ENCODE measurements at regions not wholly inside any gene's neighbourhood (a gene's known extent, or its start where the extent isn't known, plus 50 kb on each side); places are given as distances from the start of the nearest gene placed in this dataset.
A peak's percentile ranks its signal among the peaks of the same experiment; 100 is the strongest.

- Histone ChIP-seq H3K4me3 (replicated peaks in 1 of 4; ENCODE audit: control extremely low read depth in 1 of 4, insufficient read depth in 1 of 4, low read depth in 3 of 4, low read length in 4 of 4) (no peak overlapping the region), H3K36me3 (ENCODE audit: control insufficient read depth, insufficient read depth, low read length) (no peaks in the 10 kb centered on the region), H3K9ac (ENCODE audit: insufficient read depth, low read length) (no peak overlapping the region), H3K27ac (ENCODE audit: insufficient read depth, low read length) (no peak overlapping the region), H3K9me3 (ENCODE audit: control insufficient read depth, insufficient read depth, low read depth, low read length) (no peaks in the 10 kb centered on the region), H2AFZ (ENCODE audit: low read length) (no peak overlapping the region), H3K4me1 (ENCODE audit: control insufficient read depth, extremely low read depth, insufficient read depth, low read length) (peaks cover 3% of the 10 kb centered on the region), H4K20me1 (ENCODE audit: control insufficient read depth, extremely low read depth, insufficient read depth, low read length) (no peaks in the 10 kb centered on the region), H3K4me2 (ENCODE audit: extremely low read depth, insufficient read depth, low read length) (no peak overlapping the region), H3K79me2 (ENCODE audit: control insufficient read depth, insufficient read depth, low read length) (no peaks in the 10 kb centered on the region), H3K27me3 (ENCODE audit: control insufficient read depth, insufficient read depth, low read length) (no peaks in the 10 kb centered on the region)
- peak in 1 of 2 donors; percentile 65 for DNase-seq (ENCODE audit: low read depth in 2 of 2)
- no peak for TF ChIP-seq EZH2 (IDR thresholded peaks at IDR 0.05; ENCODE audit: low read length, missing control alignments)
- TF ChIP-seq CTCF (conservative IDR thresholded peaks at IDR 0.05 in 1 of 2, IDR thresholded peaks at IDR 0.05 in 1 of 2; ENCODE audit: low read depth in 1 of 2, low read length in 2 of 2): no peak
Observed at GRCh38 chr1:58430421-58431275, 115.9 kb downstream of the OMA1 start.

DNA sequence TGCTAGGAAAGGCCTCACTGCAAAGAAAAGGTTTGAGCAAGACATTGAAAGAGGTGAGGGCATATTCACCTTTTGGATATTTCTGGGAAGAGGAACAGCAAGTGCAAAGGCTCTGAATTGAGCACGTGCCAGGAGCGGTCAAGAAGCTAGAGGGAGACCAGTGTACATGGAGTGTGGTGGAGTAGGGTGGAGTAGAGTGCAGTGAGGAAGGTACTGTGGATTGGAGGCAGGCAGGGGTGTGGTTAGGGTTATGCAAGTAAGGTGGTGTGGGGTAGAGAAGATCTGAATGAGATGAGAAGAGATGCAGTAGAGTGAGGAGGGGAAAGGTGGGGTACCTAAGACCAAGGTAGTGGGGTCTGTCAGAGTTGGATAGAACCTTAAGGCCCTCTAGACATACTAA lies 119.6 kb downstream of the OMA1 start:
- Histone ChIP-seq H3K36me3 (ENCODE audit: control insufficient read depth, insufficient read depth, low read length) (no peaks in the 10 kb centered on the region), H3K79me2 (ENCODE audit: control insufficient read depth, insufficient read depth, low read length) (no peaks in the 10 kb centered on the region), H3K4me3 (replicated peaks in 1 of 4; ENCODE audit: control extremely low read depth in 1 of 4, insufficient read depth in 1 of 4, low read depth in 3 of 4, low read length in 4 of 4) (no peak overlapping the region), H3K27me3 (ENCODE audit: control insufficient read depth, insufficient read depth, low read length) (no peaks in the 10 kb centered on the region), H3K4me1 (ENCODE audit: control insufficient read depth, extremely low read depth, insufficient read depth, low read length) (no peaks in the 10 kb centered on the region), H3K4me2 (ENCODE audit: extremely low read depth, insufficient read depth, low read length) (no peak overlapping the region), H2AFZ (ENCODE audit: low read length) (no peak overlapping the region), H3K27ac (ENCODE audit: insufficient read depth, low read length) (no peak overlapping the region), H3K9me3 (ENCODE audit: control insufficient read depth, insufficient read depth, low read depth, low read length) (no peaks in the 10 kb centered on the region), H4K20me1 (ENCODE audit: control insufficient read depth, extremely low read depth, insufficient read depth, low read length) (no peaks in the 10 kb centered on the region), H3K9ac (ENCODE audit: insufficient read depth, low read length) (no peak overlapping the region)
- TF ChIP-seq CTCF (conservative IDR thresholded peaks at IDR 0.05 in 1 of 2, IDR thresholded peaks at IDR 0.05 in 1 of 2; ENCODE audit: low read depth in 1 of 2, low read length in 2 of 2) (no peak), EZH2 (IDR thresholded peaks at IDR 0.05; ENCODE audit: low read length, missing control alignments) (no peak)
- DNase-seq (ENCODE audit: low read depth in 2 of 2): no peak

GRCh38 chr1:58422436-58422835 lies 124.1 kb downstream of the OMA1 start:
- Histone ChIP-seq H3K79me2 (ENCODE audit: control insufficient read depth, insufficient read depth, low read length) (no peaks in the 10 kb centered on the region), H3K4me1 (ENCODE audit: control insufficient read depth, extremely low read depth, insufficient read depth, low read length) (no peaks in the 10 kb centered on the region), H3K27ac (ENCODE audit: insufficient read depth, low read length) (no peak overlapping the region), H3K9ac (ENCODE audit: insufficient read depth, low read length) (no peak overlapping the region), H3K9me3 (ENCODE audit: control insufficient read depth, insufficient read depth, low read depth, low read length) (no peaks in the 10 kb centered on the region), H2AFZ (ENCODE audit: low read length) (no peak overlapping the region), H3K27me3 (ENCODE audit: control insufficient read depth, insufficient read depth, low read length) (no peaks in the 10 kb centered on the region), H3K36me3 (ENCODE audit: control insufficient read depth, insufficient read depth, low read length) (no peaks in the 10 kb centered on the region), H3K4me2 (ENCODE audit: extremely low read depth, insufficient read depth, low read length) (no peak overlapping the region), H4K20me1 (ENCODE audit: control insufficient read depth, extremely low read depth, insufficient read depth, low read length) (no peaks in the 10 kb centered on the region), H3K4me3 (replicated peaks in 1 of 4; ENCODE audit: control extremely low read depth in 1 of 4, insufficient read depth in 1 of 4, low read depth in 3 of 4, low read length in 4 of 4) (no peak overlapping the region)
- DNase-seq (ENCODE audit: low read depth in 2 of 2): no peak
- no peak for TF ChIP-seq EZH2 (IDR thresholded peaks at IDR 0.05; ENCODE audit: low read length, missing control alignments)
